ENCODE measurements at regions not wholly inside any gene's neighbourhood (a gene's known extent, or its start where the extent isn't known, plus 50 kb on each side); places are given as distances from the start of the nearest gene placed in this dataset.

- no peak overlapping the region for H2AFZ ChIP-seq (ENCODE audit: low read depth, low read length)
- intact Hi-C loops (cut with micrococcal nuclease) (no loop called here), in situ Hi-C loops (cut with MboI) (no loop called here)
- ATAC-seq (no peak), FAIRE-seq (no peak), DNase-seq (ENCODE audit: extremely low read depth in 1 of 4, low spot score in 3 of 4) (no peak)
- H3K9me3 ChIP-seq (replicated peaks; ENCODE audit: control insufficient read depth, insufficient read depth, low read depth, low read length), result no peaks in the 10 kb centered on the region
- ChIA-PET POLR2A (no interaction called here), CTCF (ENCODE audit: low intra/inter-chr PET ratio) (no interaction called here)
- 0% methylated on average over 6 of the region's 6 CpGs for WGBS (ENCODE audit: insufficient coverage, low coverage, missing lambda C conversion rate)
- no TSS peak for BruUV-seq (replicated peaks)
- no peak overlapping the region for H3K9ac ChIP-seq (ENCODE audit: insufficient read depth in 1 of 2, low read depth in 2 of 2, low read length in 2 of 2)
- H3K4me1 ChIP-seq (replicated peaks in 1 of 2; ENCODE audit: control insufficient read depth in 2 of 2, insufficient read depth in 2 of 2, low read length in 2 of 2), result peaks cover 3 to 4% of the 10 kb centered on the region in 2 experiments; a peak in 1 of 5 replicates
- no peak overlapping the region for H3K4me3 ChIP-seq
- H3K27ac ChIP-seq (ENCODE audit: extremely low read depth, low read depth, low read length), result no peak overlapping the region
- H3K36me3 ChIP-seq (ENCODE audit: control insufficient read depth, insufficient read depth, low read length), result no peaks in the 10 kb centered on the region
- no peak overlapping the region for H3K4me2 ChIP-seq (ENCODE audit: insufficient read depth, low read length)
- no peak for TF ChIP-seq CCNT2 (IDR thresholded peaks at IDR 0.05; ENCODE audit: borderline replicate concordance, extremely low read depth, insufficient read length, low read depth, low read length)
- no peak for TF ChIP-seq CBFB (CRISPR knock-in tag; IDR thresholded peaks at IDR 0.05)
- TF ChIP-seq ZNF449 (CRISPR knock-in tag; IDR thresholded peaks at IDR 0.05), result no peak
- TF ChIP-seq ZNF121 (CRISPR knock-in tag; conservative IDR thresholded peaks at IDR 0.05), result no peak
- TF ChIP-seq U2AF2 (optimal IDR thresholded peaks at IDR 0.05; ENCODE audit: low read depth, low read length), result no peak
- no peak for TF ChIP-seq DMBX1 (CRISPR knock-in tag; IDR thresholded peaks at IDR 0.05; ENCODE audit: borderline replicate concordance)
- TF ChIP-seq TCF15 (CRISPR knock-in tag; IDR thresholded peaks at IDR 0.05), result no peak
- TF ChIP-seq E2F1 (CRISPR knock-in tag; IDR thresholded peaks at IDR 0.05), result no peak
- H4K20me1 ChIP-seq (replicated peaks; ENCODE audit: control insufficient read depth, insufficient read depth, low read length), result no peaks in the 10 kb centered on the region
- no peaks in the 10 kb centered on the region for H3K9me1 ChIP-seq (ENCODE audit: control insufficient read depth, insufficient read depth, low read length)
- H3K27me3 ChIP-seq (ENCODE audit: control insufficient read depth in 2 of 2, insufficient read depth in 2 of 2, low read length in 2 of 2), result peaks cover 3 to 9% of the 10 kb centered on the region in 2 experiments; a peak in 1 of 5 replicates
- no peaks in the 10 kb centered on the region for H3K79me2 ChIP-seq (ENCODE audit: control insufficient read depth, insufficient read depth, low read length)
Measured at GRCh38 chr6:40685862-40686261, 98.7 kb upstream of the LRFN2 start.
